SK-N-SH treated with all-trans-retinoic acid at 6 μM for 48 hours (cell line): ENCODE measurements at regions not wholly inside any gene's neighbourhood (a gene's known extent, or its start where the extent isn't known, plus 50 kb on each side); places are given as distances from the start of the nearest gene placed in this dataset.

Experiments used
- ATAC-seq: fragments of 200-7000 bp; cut with Tn5 transposase; 3 replicates; pipeline ENCODE4 v1.9.1; 2020; ENCODE audit warnings: mild to moderate bottlenecking, moderate library complexity
- ARNTL ChIP-seq: fragments of 450-650 bp; formaldehyde crosslinking; IDR thresholded peaks from 2 replicates; pipeline ENCODE4 v1.5.0; 2020; ENCODE audit warnings: low read depth, mild to moderate bottlenecking, moderate library complexity, borderline replicate concordance
- BACH2 ChIP-seq: fragments of 250-450 bp; sonication (Bioruptor Pico); IDR thresholded peaks from 2 replicates; pipeline ENCODE4 v1.9.0; 2021; ENCODE audit warnings: mild to moderate bottlenecking, borderline replicate concordance
- CSDC2 ChIP-seq: fragments of 250-450 bp; sonication (Bioruptor Pico); IDR thresholded peaks from 2 replicates; pipeline ENCODE4 v1.5.0; 2020; ENCODE audit warnings: mild to moderate bottlenecking, moderate library complexity
- ESRRG ChIP-seq: fragments of 250-450 bp; sonication (Bioruptor Pico); IDR thresholded peaks from 2 replicates; pipeline ENCODE4 v1.6.1; 2021; ENCODE audit warnings: mild to moderate bottlenecking
- ISL1 ChIP-seq: fragments of 250-450 bp; sonication (Bioruptor Pico); IDR thresholded peaks from 2 replicates; pipeline ENCODE4 v2.1.2; 2022; ENCODE audit warnings: mild to moderate bottlenecking, moderate library complexity
- PPARA ChIP-seq: fragments of 250-450 bp; sonication (Bioruptor Pico); IDR thresholded peaks from 2 replicates; pipeline ENCODE4 v1.5.0; 2020; ENCODE audit warnings: mild to moderate bottlenecking, borderline replicate concordance
- RARB ChIP-seq: fragments of 250-450 bp; sonication (Bioruptor Pico); IDR thresholded peaks from 2 replicates; pipeline ENCODE4 v1.8.0; 2021; ENCODE audit warnings: mild to moderate bottlenecking, moderate library complexity
- TCF4 ChIP-seq: fragments of 250-450 bp; sonication (Bioruptor Pico); IDR thresholded peaks from 2 replicates; pipeline ENCODE4 v1.8.0; 2021; ENCODE audit warnings: mild to moderate bottlenecking, moderate library complexity, borderline replicate concordance
- TOX ChIP-seq: fragments of 250-450 bp; sonication (Bioruptor Pico); IDR thresholded peaks from 2 replicates; pipeline ENCODE4 v1.8.0; 2021; ENCODE audit warnings: mild to moderate bottlenecking, moderate library complexity, borderline replicate concordance
- ZFP3 ChIP-seq: fragments of 250-450 bp; sonication (Bioruptor Pico); IDR thresholded peaks from 2 replicates; pipeline ENCODE4 v1.5.0; 2020; ENCODE audit warnings: mild to moderate bottlenecking, moderate library complexity
- ZFP30 ChIP-seq: fragments of 450-650 bp; formaldehyde crosslinking; IDR thresholded peaks from 2 replicates; pipeline ENCODE4 v1.5.0; 2022; ENCODE audit warnings: mild to moderate bottlenecking, moderate library complexity
- ZNF70 ChIP-seq: fragments of 450-650 bp; formaldehyde crosslinking; IDR thresholded peaks from 2 replicates; pipeline ENCODE4 v1.5.0; 2020; ENCODE audit warnings: mild to moderate bottlenecking, moderate library complexity
- ZNF8 ChIP-seq: fragments of 450-650 bp; formaldehyde crosslinking; IDR thresholded peaks from 2 replicates; pipeline ENCODE4 v1.5.0; 2020; ENCODE audit warnings: mild to moderate bottlenecking, moderate library complexity
- TF ChIP-seq, protein P1 (sequence below): fragments of 250-450 bp; sonication (Bioruptor Pico); IDR thresholded peaks from 2 replicates; pipeline ENCODE4 v1.8.0; 2020; ENCODE audit warnings: mild to moderate bottlenecking, moderate library complexity, borderline replicate concordance
- TF ChIP-seq, protein P2 (sequence below): fragments of 250-450 bp; sonication (Bioruptor Pico); IDR thresholded peaks from 2 replicates; pipeline ENCODE4 v1.8.0; 2021; ENCODE audit warnings: low read depth, mild to moderate bottlenecking, moderate library complexity, borderline replicate concordance
- TF ChIP-seq, protein P3 (sequence below): fragments of 250-450 bp; sonication (Bioruptor Pico); IDR thresholded peaks from 2 replicates; pipeline ENCODE4 v1.5.1; 2021; ENCODE audit warnings: mild to moderate bottlenecking, moderate library complexity
- TF ChIP-seq, protein P4 (sequence below): fragments of 250-450 bp; sonication (Bioruptor Pico); IDR thresholded peaks from 2 replicates; pipeline ENCODE4 v1.5.0; 2020; ENCODE audit warnings: mild to moderate bottlenecking, moderate library complexity

DNA sequence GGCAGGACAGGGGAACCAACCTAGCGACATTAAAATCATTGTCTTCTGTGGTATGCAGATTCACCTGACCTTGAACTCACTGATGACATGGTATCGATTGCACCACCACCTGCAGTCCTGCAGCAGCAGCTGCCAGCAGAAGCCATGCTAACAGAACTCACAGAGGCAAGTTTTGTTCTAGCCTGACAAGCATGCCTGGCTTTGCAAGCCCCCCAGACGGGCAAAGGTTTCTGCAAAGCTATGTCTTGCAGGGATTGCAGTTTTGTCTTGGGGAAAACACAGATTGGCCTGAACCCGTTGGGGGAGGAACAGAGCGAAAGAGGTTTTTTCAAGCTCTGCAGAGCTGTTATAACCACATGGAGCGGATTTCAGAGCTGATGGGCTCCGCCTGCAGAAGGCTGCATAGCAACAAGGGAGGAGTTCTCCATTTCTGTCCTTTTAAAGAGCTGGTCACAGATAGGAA is 221.0 kb downstream of the HIPK3 start:
- no peak for TF ChIP-seq ARNTL (CRISPR knock-in tag)
- ATAC-seq, result no peak; the same call in 2 of the 3 replicates

DNA sequence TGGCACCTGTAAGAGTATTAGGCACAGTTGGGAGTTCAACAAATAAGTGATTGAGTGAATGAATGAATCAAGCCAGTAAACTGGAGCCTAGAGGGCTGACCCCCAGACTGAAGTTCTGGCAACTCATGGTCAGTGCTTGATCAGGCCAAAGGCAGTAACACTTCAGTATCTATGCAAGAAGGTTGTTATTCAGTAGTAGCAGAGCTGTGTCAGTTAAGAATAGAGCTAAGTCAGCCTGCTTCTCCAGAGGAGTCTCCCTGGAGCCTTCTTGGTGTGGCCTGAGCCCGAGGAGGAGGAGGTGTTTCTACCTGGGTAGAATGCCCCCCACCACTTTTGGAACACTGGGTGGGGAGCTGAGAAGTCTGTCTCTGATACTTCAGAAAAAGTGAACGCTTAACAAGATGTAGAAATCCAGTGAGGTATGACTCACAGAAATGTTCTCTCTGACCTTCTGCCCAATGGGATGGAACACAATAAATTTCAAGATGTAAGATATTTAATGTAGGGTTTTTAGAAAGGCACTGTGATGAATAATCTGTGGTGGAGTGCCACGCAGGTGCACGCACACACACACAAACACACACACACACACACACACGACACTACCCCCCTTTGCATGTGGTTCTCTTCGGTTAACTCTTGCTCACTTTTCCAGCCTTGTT is 219.9 kb downstream of the HIPK3 start:
- peak; percentile 51 for ATAC-seq

DNA sequence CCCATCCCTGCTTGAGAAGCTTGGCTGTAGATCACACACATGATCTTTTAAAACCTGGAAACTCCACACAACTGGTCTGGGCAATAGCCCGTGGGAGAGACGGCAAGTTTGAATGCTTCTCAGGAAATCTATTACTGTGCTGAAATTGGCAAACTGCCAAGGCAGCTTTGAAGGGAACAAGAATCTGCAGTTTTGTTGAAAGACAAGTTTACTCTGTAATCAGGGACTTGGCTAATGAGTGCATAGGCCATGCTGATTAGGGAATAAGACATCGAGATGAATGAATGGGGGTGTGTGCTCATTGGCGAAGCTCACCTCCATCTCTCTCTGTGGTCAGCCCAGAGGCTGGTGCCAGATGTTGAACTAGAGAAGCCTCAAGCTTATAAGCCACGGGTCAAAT is 218.8 kb downstream of the HIPK3 start:
- TF ChIP-seq TOX (no peak), RARB (no peak), ARNTL (CRISPR knock-in tag) (no peak), ZNF8 (CRISPR knock-in tag) (no peak), ZFP30 (CRISPR knock-in tag) (no peak), BACH2 (no peak), ZNF70 (CRISPR knock-in tag) (no peak)
- TF ChIP-seq, protein P1, sequence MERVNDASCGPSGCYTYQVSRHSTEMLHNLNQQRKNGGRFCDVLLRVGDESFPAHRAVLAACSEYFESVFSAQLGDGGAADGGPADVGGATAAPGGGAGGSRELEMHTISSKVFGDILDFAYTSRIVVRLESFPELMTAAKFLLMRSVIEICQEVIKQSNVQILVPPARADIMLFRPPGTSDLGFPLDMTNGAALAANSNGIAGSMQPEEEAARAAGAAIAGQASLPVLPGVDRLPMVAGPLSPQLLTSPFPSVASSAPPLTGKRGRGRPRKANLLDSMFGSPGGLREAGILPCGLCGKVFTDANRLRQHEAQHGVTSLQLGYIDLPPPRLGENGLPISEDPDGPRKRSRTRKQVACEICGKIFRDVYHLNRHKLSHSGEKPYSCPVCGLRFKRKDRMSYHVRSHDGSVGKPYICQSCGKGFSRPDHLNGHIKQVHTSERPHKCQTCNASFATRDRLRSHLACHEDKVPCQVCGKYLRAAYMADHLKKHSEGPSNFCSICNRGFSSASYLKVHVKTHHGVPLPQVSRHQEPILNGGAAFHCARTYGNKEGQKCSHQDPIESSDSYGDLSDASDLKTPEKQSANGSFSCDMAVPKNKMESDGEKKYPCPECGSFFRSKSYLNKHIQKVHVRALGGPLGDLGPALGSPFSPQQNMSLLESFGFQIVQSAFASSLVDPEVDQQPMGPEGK (CRISPR knock-in tag), result no peak
- TF ChIP-seq, protein P2, sequence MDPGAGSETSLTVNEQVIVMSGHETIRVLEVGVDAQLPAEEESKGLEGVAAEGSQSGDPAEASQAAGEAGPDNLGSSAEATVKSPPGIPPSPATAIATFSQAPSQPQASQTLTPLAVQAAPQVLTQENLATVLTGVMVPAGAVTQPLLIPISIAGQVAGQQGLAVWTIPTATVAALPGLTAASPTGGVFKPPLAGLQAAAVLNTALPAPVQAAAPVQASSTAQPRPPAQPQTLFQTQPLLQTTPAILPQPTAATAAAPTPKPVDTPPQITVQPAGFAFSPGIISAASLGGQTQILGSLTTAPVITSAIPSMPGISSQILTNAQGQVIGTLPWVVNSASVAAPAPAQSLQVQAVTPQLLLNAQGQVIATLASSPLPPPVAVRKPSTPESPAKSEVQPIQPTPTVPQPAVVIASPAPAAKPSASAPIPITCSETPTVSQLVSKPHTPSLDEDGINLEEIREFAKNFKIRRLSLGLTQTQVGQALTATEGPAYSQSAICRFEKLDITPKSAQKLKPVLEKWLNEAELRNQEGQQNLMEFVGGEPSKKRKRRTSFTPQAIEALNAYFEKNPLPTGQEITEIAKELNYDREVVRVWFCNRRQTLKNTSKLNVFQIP (CRISPR knock-in tag), result no peak
- TF ChIP-seq, all 23 proteins: peak for 0
- peak; percentile 74 for ATAC-seq

More for the DNA sequence above, 219.9 kb downstream of the HIPK3 start:
- TF ChIP-seq ZFP30 (CRISPR knock-in tag) (no peak), ARNTL (CRISPR knock-in tag) (no peak), ZNF70 (CRISPR knock-in tag) (no peak), RARB (no peak), ISL1 (CRISPR knock-in tag) (no peak), ESRRG (CRISPR knock-in tag) (no peak), PPARA (CRISPR knock-in tag) (no peak), ZFP3 (CRISPR knock-in tag) (no peak), CSDC2 (no peak), ZNF8 (CRISPR knock-in tag) (no peak), TCF4 (no peak), BACH2 (no peak)
- TF ChIP-seq, protein P3, sequence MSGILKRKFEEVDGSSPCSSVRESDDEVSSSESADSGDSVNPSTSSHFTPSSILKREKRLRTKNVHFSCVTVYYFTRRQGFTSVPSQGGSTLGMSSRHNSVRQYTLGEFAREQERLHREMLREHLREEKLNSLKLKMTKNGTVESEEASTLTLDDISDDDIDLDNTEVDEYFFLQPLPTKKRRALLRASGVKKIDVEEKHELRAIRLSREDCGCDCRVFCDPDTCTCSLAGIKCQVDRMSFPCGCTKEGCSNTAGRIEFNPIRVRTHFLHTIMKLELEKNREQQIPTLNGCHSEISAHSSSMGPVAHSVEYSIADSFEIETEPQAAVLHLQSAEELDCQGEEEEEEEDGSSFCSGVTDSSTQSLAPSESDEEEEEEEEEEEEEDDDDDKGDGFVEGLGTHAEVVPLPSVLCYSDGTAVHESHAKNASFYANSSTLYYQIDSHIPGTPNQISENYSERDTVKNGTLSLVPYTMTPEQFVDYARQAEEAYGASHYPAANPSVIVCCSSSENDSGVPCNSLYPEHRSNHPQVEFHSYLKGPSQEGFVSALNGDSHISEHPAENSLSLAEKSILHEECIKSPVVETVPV (CRISPR knock-in tag), result no peak
- TF ChIP-seq, protein P2 (CRISPR knock-in tag), result no peak
- TF ChIP-seq, protein P4, sequence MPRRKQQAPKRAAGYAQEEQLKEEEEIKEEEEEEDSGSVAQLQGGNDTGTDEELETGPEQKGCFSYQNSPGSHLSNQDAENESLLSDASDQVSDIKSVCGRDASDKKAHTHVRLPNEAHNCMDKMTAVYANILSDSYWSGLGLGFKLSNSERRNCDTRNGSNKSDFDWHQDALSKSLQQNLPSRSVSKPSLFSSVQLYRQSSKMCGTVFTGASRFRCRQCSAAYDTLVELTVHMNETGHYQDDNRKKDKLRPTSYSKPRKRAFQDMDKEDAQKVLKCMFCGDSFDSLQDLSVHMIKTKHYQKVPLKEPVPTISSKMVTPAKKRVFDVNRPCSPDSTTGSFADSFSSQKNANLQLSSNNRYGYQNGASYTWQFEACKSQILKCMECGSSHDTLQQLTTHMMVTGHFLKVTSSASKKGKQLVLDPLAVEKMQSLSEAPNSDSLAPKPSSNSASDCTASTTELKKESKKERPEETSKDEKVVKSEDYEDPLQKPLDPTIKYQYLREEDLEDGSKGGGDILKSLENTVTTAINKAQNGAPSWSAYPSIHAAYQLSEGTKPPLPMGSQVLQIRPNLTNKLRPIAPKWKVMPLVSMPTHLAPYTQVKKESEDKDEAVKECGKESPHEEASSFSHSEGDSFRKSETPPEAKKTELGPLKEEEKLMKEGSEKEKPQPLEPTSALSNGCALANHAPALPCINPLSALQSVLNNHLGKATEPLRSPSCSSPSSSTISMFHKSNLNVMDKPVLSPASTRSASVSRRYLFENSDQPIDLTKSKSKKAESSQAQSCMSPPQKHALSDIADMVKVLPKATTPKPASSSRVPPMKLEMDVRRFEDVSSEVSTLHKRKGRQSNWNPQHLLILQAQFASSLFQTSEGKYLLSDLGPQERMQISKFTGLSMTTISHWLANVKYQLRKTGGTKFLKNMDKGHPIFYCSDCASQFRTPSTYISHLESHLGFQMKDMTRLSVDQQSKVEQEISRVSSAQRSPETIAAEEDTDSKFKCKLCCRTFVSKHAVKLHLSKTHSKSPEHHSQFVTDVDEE (CRISPR knock-in tag), result no peak
- TF ChIP-seq, protein P1 (CRISPR knock-in tag), result no peak
- TF ChIP-seq, all 23 proteins: peak for 0
